Middle frontal gyrus (tissue), 1 donor: ENCODE measurements at regions not wholly inside any gene's neighbourhood (a gene's known extent, or its start where the extent isn't known, plus 50 kb on each side); places are given as distances from the start of the nearest gene placed in this dataset.

Source experiments
- DNase-seq: peaks from one replicate; pipeline ENCODE4 v3.0.0-alpha.2; 2015; ENCODE audit warnings: low spot score; ENCODE audit errors: extremely low spot score

GRCh38 chr4:59987289-59987688, 1212.8 kb upstream of the ADGRL3 start:
- DNase-seq: no peak

GRCh38 chr4:59994118-59994517, 1206.0 kb upstream of the ADGRL3 start:
- DNase-seq: no peak

GRCh38 chr4:60002603-60003337, 1197.4 kb upstream of the ADGRL3 start:
- no peak for DNase-seq

- DNase-seq: no peak
Observed at GRCh38 chr4:60013464-60014184, 1186.5 kb upstream of the ADGRL3 start.

GRCh38 chr4:60016971-60017370, 1183.2 kb upstream of the ADGRL3 start:
- no peak for DNase-seq

GRCh38 chr4:60019180-60019579, 1180.9 kb upstream of the ADGRL3 start:
- no peak for DNase-seq

GRCh38 chr4:60019946-60020345, 1180.2 kb upstream of the ADGRL3 start:
- DNase-seq: no peak

GRCh38 chr4:60020389-60020788, 1179.7 kb upstream of the ADGRL3 start:
- no peak for DNase-seq

GRCh38 chr4:60033826-60034225, 1166.3 kb upstream of the ADGRL3 start:
- DNase-seq: no peak

GRCh38 chr4:60034361-60034760, 1165.8 kb upstream of the ADGRL3 start:
- DNase-seq: no peak

- no peak for DNase-seq
Observed at GRCh38 chr4:60039908-60040307, 1160.2 kb upstream of the ADGRL3 start.

GRCh38 chr4:60042231-60042652, 1157.9 kb upstream of the ADGRL3 start:
- DNase-seq: no peak

- DNase-seq: no peak
Observed at GRCh38 chr4:60042941-60043340, 1157.2 kb upstream of the ADGRL3 start.

GRCh38 chr4:60078984-60079383, 1121.1 kb upstream of the ADGRL3 start:
- no peak for DNase-seq

GRCh38 chr4:60081839-60082238, 1118.3 kb upstream of the ADGRL3 start:
- DNase-seq: no peak

- DNase-seq: no peak
Observed at GRCh38 chr4:60088807-60089486, 1111.2 kb upstream of the ADGRL3 start.

GRCh38 chr4:60089546-60090273, 1110.4 kb upstream of the ADGRL3 start:
- no peak for DNase-seq

GRCh38 chr4:60096676-60097075, 1103.5 kb upstream of the ADGRL3 start:
- no peak for DNase-seq

- DNase-seq: no peak
Observed at GRCh38 chr4:60116592-60116991, 1083.5 kb upstream of the ADGRL3 start.

GRCh38 chr4:60117726-60118323, 1082.3 kb upstream of the ADGRL3 start:
- DNase-seq: no peak

GRCh38 chr4:60122820-60123219, 1077.3 kb upstream of the ADGRL3 start:
- no peak for DNase-seq
